ENCODE measurements at regions not wholly inside any gene's neighbourhood (a gene's known extent, or its start where the extent isn't known, plus 50 kb on each side); places are given as distances from the start of the nearest gene placed in this dataset.
"Not testable (repeated sequence)": the region's sequence is repeated elsewhere in the genome, so short reads cannot be mapped to it uniquely, and the experiment has no call there.

DNA sequence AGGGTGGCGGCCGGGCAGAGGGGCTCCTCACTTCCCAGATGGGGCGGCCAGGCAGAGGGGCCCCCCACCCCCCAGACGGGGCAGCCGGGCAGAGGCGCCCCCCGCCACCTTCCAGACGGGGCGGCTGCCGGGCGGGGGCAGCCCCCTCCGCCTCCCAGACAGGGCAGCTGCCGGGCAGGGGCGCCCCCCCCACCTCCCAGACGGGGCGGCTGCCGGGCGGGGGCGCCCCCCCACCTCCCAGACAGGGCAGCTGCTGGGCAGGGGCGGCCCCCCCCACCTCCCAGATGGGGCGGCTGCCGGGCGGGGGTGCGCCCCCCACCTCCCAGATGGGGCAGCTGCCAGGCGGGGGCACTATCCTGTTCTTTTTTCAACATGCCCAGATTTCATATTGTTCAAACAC lies 78.2 kb upstream of the DST start:
- TF ChIP-seq, protein P1, sequence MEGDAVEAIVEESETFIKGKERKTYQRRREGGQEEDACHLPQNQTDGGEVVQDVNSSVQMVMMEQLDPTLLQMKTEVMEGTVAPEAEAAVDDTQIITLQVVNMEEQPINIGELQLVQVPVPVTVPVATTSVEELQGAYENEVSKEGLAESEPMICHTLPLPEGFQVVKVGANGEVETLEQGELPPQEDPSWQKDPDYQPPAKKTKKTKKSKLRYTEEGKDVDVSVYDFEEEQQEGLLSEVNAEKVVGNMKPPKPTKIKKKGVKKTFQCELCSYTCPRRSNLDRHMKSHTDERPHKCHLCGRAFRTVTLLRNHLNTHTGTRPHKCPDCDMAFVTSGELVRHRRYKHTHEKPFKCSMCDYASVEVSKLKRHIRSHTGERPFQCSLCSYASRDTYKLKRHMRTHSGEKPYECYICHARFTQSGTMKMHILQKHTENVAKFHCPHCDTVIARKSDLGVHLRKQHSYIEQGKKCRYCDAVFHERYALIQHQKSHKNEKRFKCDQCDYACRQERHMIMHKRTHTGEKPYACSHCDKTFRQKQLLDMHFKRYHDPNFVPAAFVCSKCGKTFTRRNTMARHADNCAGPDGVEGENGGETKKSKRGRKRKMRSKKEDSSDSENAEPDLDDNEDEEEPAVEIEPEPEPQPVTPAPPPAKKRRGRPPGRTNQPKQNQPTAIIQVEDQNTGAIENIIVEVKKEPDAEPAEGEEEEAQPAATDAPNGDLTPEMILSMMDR (conservative IDR thresholded peaks at IDR 0.05), result no peak
- no peak overlapping the region for H3K27ac ChIP-seq

DNA sequence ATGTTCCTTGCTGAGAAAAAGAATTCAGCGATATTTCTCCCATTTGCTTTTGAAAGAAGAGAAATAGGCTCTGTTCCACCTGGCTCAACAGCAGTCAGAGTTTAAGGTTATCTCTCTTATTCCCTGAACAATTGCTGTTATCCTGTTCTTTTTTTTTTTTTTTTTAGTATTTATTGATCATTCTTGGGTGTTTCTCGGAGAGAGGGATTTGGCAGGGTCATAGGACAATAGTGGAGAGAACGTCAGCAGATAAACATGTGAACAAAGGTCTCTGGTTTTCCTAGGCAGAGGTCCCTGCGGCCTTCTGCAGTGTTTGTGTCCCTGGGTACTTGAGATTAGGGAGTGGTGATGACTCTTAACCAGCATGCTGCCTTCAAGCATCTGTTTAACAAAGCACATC lies 77.5 kb upstream of the DST start:
- not testable (repeated sequence) for H3K27ac ChIP-seq

- H3K27ac ChIP-seq, result not testable (repeated sequence)
Measured at GRCh38 chr6:56719315-56720058, 76.8 kb upstream of the DST start.

DNA sequence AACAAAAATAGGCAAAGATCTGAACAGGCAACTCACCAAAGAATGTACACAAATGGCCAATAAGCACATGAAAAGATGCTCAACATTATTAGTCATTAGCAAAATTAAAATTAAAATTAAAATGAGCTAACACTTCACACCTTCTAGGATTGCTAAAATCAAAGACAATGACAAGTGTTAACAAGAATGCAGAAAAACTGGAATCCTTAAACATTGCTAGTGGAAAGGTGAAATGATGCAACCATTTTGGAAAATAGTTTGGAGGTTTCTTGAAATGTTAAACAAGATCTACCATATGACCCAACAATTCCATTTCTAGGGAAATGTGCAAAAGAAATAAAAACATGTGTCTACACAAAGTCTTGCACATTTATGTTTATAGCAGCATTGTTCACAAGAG lies 75.5 kb upstream of the DST start:
- no peak overlapping the region for H3K27ac ChIP-seq
- TF ChIP-seq, protein P1 (conservative IDR thresholded peaks at IDR 0.05), result no peak

GRCh38 chr6:56716229-56716628 lies 73.5 kb upstream of the DST start:
- no peak overlapping the region for H3K27ac ChIP-seq
- TF ChIP-seq, protein P1 (conservative IDR thresholded peaks at IDR 0.05), result no peak

DNA sequence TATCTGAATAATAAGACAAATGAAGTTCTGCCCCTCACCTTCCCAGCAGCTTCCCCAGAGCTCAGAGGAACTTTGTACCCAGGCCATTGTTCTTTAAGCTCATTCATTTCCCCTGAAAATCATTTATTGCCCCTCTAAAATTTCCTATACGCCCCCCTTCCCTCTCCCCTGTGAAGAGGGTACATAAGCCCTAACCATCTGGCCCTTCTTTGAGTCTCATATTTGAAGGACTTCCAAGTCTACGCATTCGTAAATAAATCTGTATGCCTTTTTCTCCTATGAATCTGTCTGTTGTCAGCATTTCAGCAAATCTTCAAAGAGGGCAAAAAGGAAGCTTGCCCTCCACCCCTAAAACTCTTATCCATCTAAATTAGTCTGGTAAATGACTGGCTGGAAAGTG lies 73.1 kb upstream of the DST start:
- TF ChIP-seq, protein P1 (conservative IDR thresholded peaks at IDR 0.05), result no peak
- no peak overlapping the region for H3K27ac ChIP-seq

DNA sequence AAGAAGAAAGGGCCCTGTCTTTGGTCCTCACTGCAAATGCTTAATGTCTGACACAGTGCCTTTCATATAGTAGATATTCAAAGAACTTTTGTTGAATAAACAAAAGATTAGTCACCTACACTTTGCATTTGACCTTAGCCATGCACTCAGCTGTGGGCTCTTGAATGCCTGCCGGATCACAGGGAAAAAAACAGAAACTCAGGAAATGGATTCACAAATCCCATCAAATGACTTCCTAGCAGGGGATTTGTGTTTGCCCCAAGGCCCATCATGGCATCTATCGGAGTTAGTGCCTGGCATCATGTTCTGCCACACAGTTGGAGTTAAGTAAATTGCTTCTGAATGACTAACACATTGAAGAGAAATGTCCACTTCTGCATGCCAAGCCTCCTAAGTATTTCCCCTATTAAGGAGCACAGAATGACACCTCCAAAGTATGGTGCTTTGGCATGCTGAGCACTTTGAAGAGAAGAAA lies 72.3 kb upstream of the DST start:
- no peak overlapping the region for H3K27ac ChIP-seq
- TF ChIP-seq, protein P1 (conservative IDR thresholded peaks at IDR 0.05), result no peak

- TF ChIP-seq, protein P1 (conservative IDR thresholded peaks at IDR 0.05), result no peak
- H3K27ac ChIP-seq, result no peak overlapping the region
Measured at GRCh38 chr6:56714273-56714672, 71.6 kb upstream of the DST start.

All from VCaP (cell line).